Trophoblast cell (in vitro differentiated cells and primary cell): ENCODE measurements at regions not wholly inside any gene's neighbourhood (a gene's known extent, or its start where the extent isn't known, plus 50 kb on each side); places are given as distances from the start of the nearest gene placed in this dataset.

Experiments
- DNase-seq, 2 donors: peaks; one replicate each; pipeline ENCODE4 v3.0.0-alpha.2; 2016
- H2AFZ ChIP-seq: 2 replicates; pipeline ENCODE4 v1.6.1; 2013; ENCODE audit warnings: low read length, moderate library complexity, mild to moderate bottlenecking; ENCODE audit not compliant: insufficient read depth, poor library complexity
- H2AK5ac ChIP-seq: 2 replicates; pipeline ENCODE4 v1.6.1; 2013; ENCODE audit warnings: mild to moderate bottlenecking, low read length
- H2BK120ac ChIP-seq: 2 replicates; pipeline ENCODE4 v1.6.1; 2013; ENCODE audit warnings: low read length, mild to moderate bottlenecking, moderate library complexity; ENCODE audit not compliant: insufficient read depth, poor library complexity
- H2BK12ac ChIP-seq: 2 replicates; pipeline ENCODE4 v1.6.1; 2013; ENCODE audit warnings: mild to moderate bottlenecking, low read length, moderate library complexity
- H2BK5ac ChIP-seq: 2 replicates; pipeline ENCODE4 v1.6.1; 2013; ENCODE audit warnings: low read length, low read depth, moderate library complexity, mild to moderate bottlenecking; ENCODE audit not compliant: poor library complexity
- H3K14ac ChIP-seq: 2 replicates; pipeline ENCODE4 v1.6.1; 2013; ENCODE audit warnings: mild to moderate bottlenecking, low read length
- H3K18ac ChIP-seq: 2 replicates; pipeline ENCODE4 v1.6.1; 2013; ENCODE audit warnings: mild to moderate bottlenecking, low read length
- H3K23ac ChIP-seq: 2 replicates; pipeline ENCODE4 v1.6.1; 2013; ENCODE audit warnings: low read length
- H3K27ac ChIP-seq: 2 replicates; pipeline ENCODE4 v1.5.1; 2013; ENCODE audit warnings: low read depth, mild to moderate bottlenecking, inconsistent platforms, low read length, moderate library complexity
- H3K27me3 ChIP-seq: 2 replicates; pipeline ENCODE4 v1.6.1; 2013; ENCODE audit warnings: inconsistent platforms, mild to moderate bottlenecking, low read length, moderate library complexity; ENCODE audit not compliant: insufficient read depth
- H3K36me3 ChIP-seq, 2 experiments: 1 replicate in 1 of 2; 2 replicates in 1 of 2; pipeline ENCODE4 v1.6.1; 2013; ENCODE audit warnings: low read length in 2 of 2, mild to moderate bottlenecking in 2 of 2, moderate library complexity in 1 of 2; ENCODE audit not compliant: insufficient read depth in 2 of 2, control insufficient read depth in 1 of 2
- H3K4ac ChIP-seq: 2 replicates; pipeline ENCODE4 v1.6.1; 2013; ENCODE audit warnings: low read depth, mild to moderate bottlenecking, low read length, moderate library complexity
- H3K4me1 ChIP-seq, 2 experiments: 1 replicate in 1 of 2; 2 replicates in 1 of 2; pipeline ENCODE4 v1.6.1; 2013; ENCODE audit warnings: low read length in 2 of 2, mild to moderate bottlenecking in 2 of 2, moderate library complexity in 1 of 2; ENCODE audit not compliant: insufficient read depth in 2 of 2, control insufficient read depth in 1 of 2
- H3K4me2 ChIP-seq: 2 replicates; pipeline ENCODE4 v1.6.1; 2013; ENCODE audit warnings: inconsistent platforms, mild to moderate bottlenecking, low read length, moderate library complexity
- H3K4me3 ChIP-seq: 2 replicates; pipeline ENCODE4 v1.5.1; 2013; ENCODE audit warnings: mild to moderate bottlenecking, low read depth, low read length, inconsistent platforms
- H3K79me1 ChIP-seq: one replicate; pipeline ENCODE4 v1.6.1; 2013; ENCODE audit warnings: low read length
- H3K79me2 ChIP-seq: 2 replicates; pipeline ENCODE4 v1.6.1; 2013; ENCODE audit warnings: low read length, mild to moderate bottlenecking; ENCODE audit not compliant: control insufficient read depth, insufficient read depth, poor library complexity
- H3K9ac ChIP-seq: 2 replicates; pipeline ENCODE4 v1.6.1; 2013; ENCODE audit warnings: mild to moderate bottlenecking, low read length
- H3K9me3 ChIP-seq: 2 replicates; pipeline ENCODE4 v1.6.1; 2013; ENCODE audit warnings: low read depth, mild to moderate bottlenecking, control low read depth, inconsistent platforms, low read length; ENCODE audit not compliant: insufficient read depth
- H4K12ac ChIP-seq: 2 replicates; pipeline ENCODE4 v1.6.1; 2013; ENCODE audit warnings: low read depth, mild to moderate bottlenecking, low read length, moderate library complexity
- H4K8ac ChIP-seq: 2 replicates; pipeline ENCODE4 v1.6.1; 2013; ENCODE audit warnings: low read depth, mild to moderate bottlenecking, low read length, moderate library complexity
- H4K91ac ChIP-seq: one replicate; pipeline ENCODE4 v1.6.1; 2013; ENCODE audit warnings: low read depth, mild to moderate bottlenecking, low read length, moderate library complexity
- WGBS: extraction: QIAGEN DNeasy Blood & Tissue Kit; methylation state at CpG from one replicate; pipeline ENCODE4 v1.1.7; 2013; ENCODE audit warnings: missing lambda C conversion rate; ENCODE audit not compliant: insufficient read length, insufficient coverage; ENCODE audit errors: extremely low coverage; 5-methylcytosine and 5-hydroxymethylcytosine counted together

GRCh38 chr10:64080071-64080470 lies 558.9 kb downstream of the REEP3 start:
- Histone ChIP-seq H3K9me3 (no peaks in the 10 kb centered on the region), H3K36me3 (no peaks in the 10 kb centered on the region), H3K27ac (no peak overlapping the region), H2BK5ac (no peak overlapping the region), H4K12ac (no peak overlapping the region), H3K79me1 (no peaks in the 10 kb centered on the region), H3K4me1 (no peaks in the 10 kb centered on the region), H4K8ac (no peak overlapping the region), H3K4ac (no peak overlapping the region), H2AK5ac (no peak overlapping the region), H3K27me3 (no peaks in the 10 kb centered on the region), H3K18ac (no peak overlapping the region), H3K23ac (no peak overlapping the region), H2BK12ac (no peak overlapping the region), H2AFZ (no peak overlapping the region), H4K91ac (no peak overlapping the region), H3K14ac (no peak overlapping the region), H3K4me3 (no peak overlapping the region), H3K4me2 (no peak overlapping the region), H2BK120ac (no peak overlapping the region), H3K9ac (no peak overlapping the region), H3K79me2 (no peaks in the 10 kb centered on the region)
- DNase-seq: no peak
- WGBS: no CpG with 5 or more reads among the region's 1 CpG

GRCh38 chr10:64081947-64082482 lies 560.8 kb downstream of the REEP3 start:
- Histone ChIP-seq H3K4me1 (no peaks in the 10 kb centered on the region), H3K18ac (no peak overlapping the region), H2BK12ac (no peak overlapping the region), H3K9ac (no peak overlapping the region), H3K23ac (no peak overlapping the region), H3K79me1 (no peaks in the 10 kb centered on the region), H3K14ac (no peak overlapping the region), H3K27me3 (no peaks in the 10 kb centered on the region), H3K4ac (no peak overlapping the region), H2AFZ (no peak overlapping the region), H3K9me3 (no peaks in the 10 kb centered on the region), H3K36me3 (no peaks in the 10 kb centered on the region), H3K4me3 (no peak overlapping the region), H4K8ac (no peak overlapping the region), H2AK5ac (no peak overlapping the region), H3K4me2 (no peak overlapping the region), H4K91ac (no peak overlapping the region), H4K12ac (no peak overlapping the region), H3K27ac (no peak overlapping the region), H2BK120ac (no peak overlapping the region), H2BK5ac (no peak overlapping the region), H3K79me2 (no peaks in the 10 kb centered on the region)
- WGBS: no CpG with 5 or more reads among the region's 3 CpGs
- DNase-seq: no peak

- no peak overlapping the region for H3K9ac ChIP-seq
- no peak overlapping the region for H3K4ac ChIP-seq
- no peaks in the 10 kb centered on the region for H3K4me1 ChIP-seq
- H2AFZ ChIP-seq: no peak overlapping the region
- H2BK5ac ChIP-seq: no peak overlapping the region
- H3K79me2 ChIP-seq: no peaks in the 10 kb centered on the region
- no peak overlapping the region for H4K8ac ChIP-seq
- no peak overlapping the region for H4K91ac ChIP-seq
- no peak overlapping the region for H3K4me3 ChIP-seq
- no peak overlapping the region for H2AK5ac ChIP-seq
- no peak overlapping the region for H2BK120ac ChIP-seq
- no peaks in the 10 kb centered on the region for H3K27me3 ChIP-seq
- no CpG with 5 or more reads among the region's 2 CpGs for WGBS
- no peaks in the 10 kb centered on the region for H3K9me3 ChIP-seq
- H3K79me1 ChIP-seq: no peaks in the 10 kb centered on the region
- no peak overlapping the region for H3K4me2 ChIP-seq
- no peak for DNase-seq
- no peak overlapping the region for H4K12ac ChIP-seq
- H3K14ac ChIP-seq: no peak overlapping the region
- no peak overlapping the region for H3K27ac ChIP-seq
- no peak overlapping the region for H2BK12ac ChIP-seq
- no peaks in the 10 kb centered on the region for H3K36me3 ChIP-seq
- H3K23ac ChIP-seq: no peak overlapping the region
- H3K18ac ChIP-seq: no peak overlapping the region
These were observed 565.0 kb downstream of the REEP3 start for GRCh38 chr10:64086083-64086767.

DNA sequence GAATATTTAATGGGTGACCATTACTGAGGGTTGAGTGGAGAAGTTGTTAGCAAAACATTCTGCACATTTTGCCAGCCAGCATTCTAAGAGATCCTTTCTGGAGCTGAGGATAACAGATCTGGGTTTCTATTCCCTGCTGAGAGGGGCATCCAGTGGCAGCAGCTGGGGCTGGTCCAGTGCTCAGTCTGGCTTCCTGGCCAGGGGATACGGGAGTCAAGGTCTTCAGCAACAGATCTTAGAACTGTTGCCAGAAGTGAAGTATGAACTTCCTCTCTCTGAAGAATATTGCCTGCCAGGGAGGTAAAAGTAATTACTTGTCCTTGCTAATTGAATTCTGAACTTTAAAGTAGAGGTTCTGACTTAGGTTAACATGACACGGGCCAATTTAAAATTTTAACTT lies 568.4 kb downstream of the REEP3 start:
- Histone ChIP-seq H4K8ac (no peak overlapping the region), H4K12ac (no peak overlapping the region), H2AFZ (no peak overlapping the region), H3K79me2 (no peaks in the 10 kb centered on the region), H3K23ac (no peak overlapping the region), H2BK5ac (no peak overlapping the region), H3K36me3 (no peaks in the 10 kb centered on the region), H4K91ac (no peak overlapping the region), H3K4ac (no peak overlapping the region), H3K9ac (no peak overlapping the region), H2BK12ac (no peak overlapping the region), H2BK120ac (no peak overlapping the region), H3K27me3 (no peaks in the 10 kb centered on the region), H3K14ac (no peak overlapping the region), H3K4me2 (no peak overlapping the region), H3K9me3 (no peaks in the 10 kb centered on the region), H3K27ac (no peak overlapping the region), H3K79me1 (no peaks in the 10 kb centered on the region), H3K18ac (no peak overlapping the region), H3K4me1 (no peaks in the 10 kb centered on the region), H3K4me3 (no peak overlapping the region), H2AK5ac (no peak overlapping the region)
- WGBS: no CpG with 5 or more reads among the region's 2 CpGs
- no peak for DNase-seq
